H9 (cell line): ENCODE measurements at regions not wholly inside any gene's neighbourhood (a gene's known extent, or its start where the extent isn't known, plus 50 kb on each side); places are given as distances from the start of the nearest gene placed in this dataset.

Experiments
- DNase-seq: peaks from one replicate; pipeline ENCODE4 v3.0.0-alpha.2; 2017
- H2AFZ ChIP-seq: one replicate; pipeline ENCODE4 v1.6.1; 2013; ENCODE audit warnings: mild to moderate bottlenecking, low read length, control low read depth, moderate library complexity
- H2AK5ac ChIP-seq: 2 replicates; pipeline ENCODE4 v1.6.1; 2013; ENCODE audit warnings: low read length, control low read depth, mixed read lengths; ENCODE audit not compliant: insufficient read length
- H2BK120ac ChIP-seq: one replicate; pipeline ENCODE4 v1.6.1; 2013; ENCODE audit warnings: low read depth, mild to moderate bottlenecking, low read length, control low read depth, inconsistent platforms; ENCODE audit not compliant: poor library complexity, severe bottlenecking
- H2BK12ac ChIP-seq: 2 replicates; pipeline ENCODE4 v1.6.1; 2013; ENCODE audit warnings: low read length, control low read depth, mixed read lengths, low read depth; ENCODE audit not compliant: insufficient read length
- H2BK15ac ChIP-seq: 2 replicates; pipeline ENCODE4 v1.6.1; 2013; ENCODE audit warnings: low read depth, low read length, control low read depth
- H2BK20ac ChIP-seq: one replicate; pipeline ENCODE4 v1.6.1; 2013; ENCODE audit warnings: low read depth, mild to moderate bottlenecking, low read length, control low read depth, inconsistent platforms; ENCODE audit not compliant: poor library complexity, severe bottlenecking
- H2BK5ac ChIP-seq: 2 replicates; pipeline ENCODE4 v1.6.1; 2013; ENCODE audit warnings: low read length, control low read depth, mixed read lengths; ENCODE audit not compliant: insufficient read length
- H3K14ac ChIP-seq: 2 replicates; pipeline ENCODE4 v1.6.1; 2013; ENCODE audit warnings: low read length, control low read depth; ENCODE audit not compliant: insufficient read depth
- H3K18ac ChIP-seq: 2 replicates; pipeline ENCODE4 v1.6.1; 2013; ENCODE audit warnings: low read depth, mild to moderate bottlenecking, mixed read lengths, low read length, control low read depth; ENCODE audit not compliant: insufficient read length
- H3K23ac ChIP-seq: 2 replicates; pipeline ENCODE4 v1.6.1; 2013; ENCODE audit warnings: low read length, control low read depth, mixed read lengths, low read depth; ENCODE audit not compliant: insufficient read length
- H3K23me2 ChIP-seq: 2 replicates; pipeline ENCODE4 v1.6.1; 2013; ENCODE audit warnings: low read depth, mild to moderate bottlenecking, mixed read lengths, low read length, control low read depth; ENCODE audit not compliant: insufficient read length, poor library complexity, severe bottlenecking
- H3K27ac ChIP-seq: 2 replicates; pipeline ENCODE4 v1.5.1; 2013; ENCODE audit warnings: low read length, control low read depth, mixed read lengths, low read depth; ENCODE audit not compliant: insufficient read length
- H3K27me3 ChIP-seq: 2 replicates; pipeline ENCODE4 v1.6.1; 2013; ENCODE audit warnings: low read length, control low read depth, inconsistent platforms; ENCODE audit not compliant: insufficient read depth
- H3K4ac ChIP-seq: 2 replicates; pipeline ENCODE4 v1.6.1; 2013; ENCODE audit warnings: low read depth, mild to moderate bottlenecking, control low read depth, inconsistent platforms, low read length, moderate library complexity
- H3K4me1 ChIP-seq: 2 replicates; pipeline ENCODE4 v1.6.1; 2013; ENCODE audit warnings: low read length, control low read depth, inconsistent platforms; ENCODE audit not compliant: insufficient read depth
- H3K4me2 ChIP-seq: 2 replicates; pipeline ENCODE4 v1.6.1; 2013; ENCODE audit warnings: low read length, control low read depth, mixed read lengths; ENCODE audit not compliant: insufficient read length, insufficient read depth
- H3K56ac ChIP-seq: 2 replicates; pipeline ENCODE4 v1.6.1; 2013; ENCODE audit warnings: low read depth, mild to moderate bottlenecking, mixed read lengths, low read length, control low read depth; ENCODE audit not compliant: insufficient read length
- H3K79me1 ChIP-seq: 2 replicates; pipeline ENCODE4 v1.6.1; 2013; ENCODE audit warnings: low read depth, mild to moderate bottlenecking, moderate library complexity, low read length, control low read depth, inconsistent platforms; ENCODE audit not compliant: insufficient read depth, poor library complexity, severe bottlenecking
- H3K79me2 ChIP-seq: 2 replicates; pipeline ENCODE4 v1.6.1; 2013; ENCODE audit warnings: low read length, control low read depth, inconsistent platforms; ENCODE audit not compliant: insufficient read depth
- H3K9ac ChIP-seq: 2 replicates; pipeline ENCODE4 v1.6.1; 2013; ENCODE audit warnings: low read length, control low read depth, mixed read lengths; ENCODE audit not compliant: insufficient read length; ENCODE audit errors: extremely low read depth
- H3K9me3 ChIP-seq: one replicate; pipeline ENCODE4 v1.6.1; 2013; ENCODE audit warnings: low read depth, low read length, inconsistent platforms; ENCODE audit not compliant: control insufficient read depth
- H3T11ph ChIP-seq: one replicate; pipeline ENCODE4 v1.6.1; 2013; ENCODE audit warnings: mild to moderate bottlenecking, low read length, control low read depth, inconsistent platforms
- H4K20me1 ChIP-seq: one replicate; pipeline ENCODE4 v1.6.1; 2013; ENCODE audit not compliant: control insufficient read depth, insufficient read length, insufficient read depth
- H4K5ac ChIP-seq: 2 replicates; pipeline ENCODE4 v1.6.1; 2013; ENCODE audit warnings: low read depth, mild to moderate bottlenecking, mixed read lengths, low read length, control low read depth; ENCODE audit not compliant: insufficient read length
- H4K8ac ChIP-seq: replicated peaks from 2 replicates; pipeline ENCODE4 v1.6.1; 2013; ENCODE audit warnings: low read length, control low read depth, mixed read lengths, low read depth; ENCODE audit not compliant: insufficient read length
- H4K91ac ChIP-seq: 2 replicates; pipeline ENCODE4 v1.6.1; 2013; ENCODE audit warnings: low read depth, mild to moderate bottlenecking, moderate library complexity, mixed read lengths, low read length, control low read depth; ENCODE audit not compliant: insufficient read length
- H3K27ac Mint-ChIP-seq, 3 experiments: 2 replicates in 2 of 3; 3 replicates in 1 of 3; pipeline ENCODE4 v1.8.0; 2020 to 2021; ENCODE audit warnings: mixed read lengths in 3 of 3, mild to moderate bottlenecking in 1 of 3, moderate library complexity in 1 of 3
- H3K27me3 Mint-ChIP-seq: 2 replicates; pipeline ENCODE4 v1.8.0; 2021; ENCODE audit warnings: low read depth, mild to moderate bottlenecking, moderate library complexity, mixed read lengths
- H3K36me3 Mint-ChIP-seq, 3 experiments: 2 replicates in 2 of 3; 3 replicates in 1 of 3; pipeline ENCODE4 v1.8.0; 2020 to 2021; ENCODE audit warnings: low read depth in 3 of 3, mixed read lengths in 3 of 3; ENCODE audit not compliant: insufficient read depth in 1 of 3
- H3K4me1 Mint-ChIP-seq, 2 experiments: 2 replicates each; pipeline ENCODE4 v1.8.0; 2020; ENCODE audit warnings: mixed read lengths in 2 of 2
- H3K4me3 Mint-ChIP-seq, 2 experiments: 2 replicates in 1 of 2; 3 replicates in 1 of 2; pipeline ENCODE4 v1.8.0; 2020 to 2021; ENCODE audit warnings: mild to moderate bottlenecking in 2 of 2, mixed read lengths in 2 of 2, moderate library complexity in 1 of 2
- H3K9me3 Mint-ChIP-seq, 2 experiments: 2 replicates in 1 of 2; 3 replicates in 1 of 2; pipeline ENCODE4 v1.8.0; 2020; ENCODE audit warnings: mild to moderate bottlenecking in 2 of 2, mixed read lengths in 2 of 2, moderate library complexity in 1 of 2
- CTCF ChIP-seq: fragments of 200-600 bp; sonication (generic); conservative IDR thresholded peaks from 3 replicates; pipeline ENCODE4 v1.8.0; 2021; ENCODE audit warnings: antibody characterized with exemption, mild to moderate bottlenecking
- WGBS: extraction: QIAGEN DNeasy Blood & Tissue Kit; methylation state at CpG from one replicate; pipeline ENCODE4 v1.1.7; 2013; ENCODE audit warnings: missing lambda C conversion rate, low lambda C conversion rate, mixed read lengths; ENCODE audit not compliant: insufficient read length; ENCODE audit errors: extremely low coverage; 5-methylcytosine and 5-hydroxymethylcytosine counted together

- no peak overlapping the region for H2BK5ac ChIP-seq
- no peak overlapping the region for H4K5ac ChIP-seq
- H3K4me1 Mint-ChIP-seq, result no peaks in the 10 kb centered on the region
- no peaks in the 10 kb centered on the region for H3K79me2 ChIP-seq
- no peak overlapping the region for H2BK120ac ChIP-seq
- no peak overlapping the region for H4K91ac ChIP-seq
- no peaks in the 10 kb centered on the region for H4K20me1 ChIP-seq
- H3K27me3 Mint-ChIP-seq, result 0 out of 2 replicates have a peak, but pooled peaks cover 2% of the 10 kb centered on the region
- H2AFZ ChIP-seq, result no peak overlapping the region
- no peaks in the 10 kb centered on the region for H3K36me3 Mint-ChIP-seq
- H2AK5ac ChIP-seq, result no peak overlapping the region
- no peak overlapping the region for H3K18ac ChIP-seq
- H3K56ac ChIP-seq, result no peak overlapping the region
- H2BK12ac ChIP-seq, result no peak overlapping the region
- no peak overlapping the region for H3K4me3 Mint-ChIP-seq
- no peak overlapping the region for H3K27ac ChIP-seq
- no peak overlapping the region for H3K27ac Mint-ChIP-seq
- no peaks in the 10 kb centered on the region for H3K9me3 Mint-ChIP-seq
- no peak overlapping the region for H2BK20ac ChIP-seq
- H3K79me1 ChIP-seq, result no peaks in the 10 kb centered on the region
- DNase-seq, result no peak
- no peaks in the 10 kb centered on the region for H3K9me3 ChIP-seq
- no peak overlapping the region for H3K4ac ChIP-seq
- no peak overlapping the region for H3K4me2 ChIP-seq
- H3T11ph ChIP-seq, result no peak overlapping the region
- no peaks in the 10 kb centered on the region for H3K23me2 ChIP-seq
- no peaks in the 10 kb centered on the region for H3K27me3 ChIP-seq
- no peak overlapping the region for H3K14ac ChIP-seq
- no peak for TF ChIP-seq CTCF
- no CpG with 5 or more reads among the region's 8 CpGs for WGBS
- H4K8ac ChIP-seq, result no peak overlapping the region
- H3K9ac ChIP-seq, result no peak overlapping the region
- H2BK15ac ChIP-seq, result no peak overlapping the region
- H3K23ac ChIP-seq, result no peak overlapping the region
- no peaks in the 10 kb centered on the region for H3K4me1 ChIP-seq
These were observed 76.8 kb downstream of the PDE6H start for GRCh38 chr12:15049461-15050153.
